AG09319 (cell line): ENCODE measurements at regions not wholly inside any gene's neighbourhood (a gene's known extent, or its start where the extent isn't known, plus 50 kb on each side); places are given as distances from the start of the nearest gene placed in this dataset.

ENCODE experiments used
- DNase-seq: peaks from one replicate; pipeline ENCODE4 v3.0.0-alpha.2; 2010; ENCODE audit warnings: low read depth; ENCODE audit errors: extremely low read depth
- CTCF ChIP-seq: IDR thresholded peaks from 2 replicates; pipeline ENCODE4 v1.5.1; 2011; ENCODE audit warnings: low read depth, mild to moderate bottlenecking, inconsistent platforms, low read length, moderate library complexity

GRCh38 chr1:178607718-178608408 is 95.0 kb downstream of the TEX35 start:
- DNase-seq = no peak
- TF ChIP-seq CTCF = no peak

- TF ChIP-seq CTCF = no peak
- peak; percentile 71 for DNase-seq
Observed at GRCh38 chr1:178609015-178609414, 96.1 kb downstream of the TEX35 start.

GRCh38 chr1:178610690-178611410 is 97.9 kb downstream of the TEX35 start:
- DNase-seq = peak; percentile 76

- no peak for TF ChIP-seq CTCF
- DNase-seq = no peak
Observed at GRCh38 chr1:178612261-178612660, 99.4 kb downstream of the TEX35 start.

GRCh38 chr1:178613271-178613945 is 100.5 kb downstream of the TEX35 start:
- no peak for TF ChIP-seq CTCF
- no peak for DNase-seq

- no peak for TF ChIP-seq CTCF
Observed at GRCh38 chr1:178614286-178614685, 101.4 kb downstream of the TEX35 start.

GRCh38 chr1:178619042-178619927 is 105.8 kb upstream of the RALGPS2 start:
- DNase-seq = no peak
- no peak for TF ChIP-seq CTCF

More at GRCh38 chr1:178614286-178614685, 101.4 kb downstream of the TEX35 start:
- DNase-seq = no peak
